ENCODE measurements at regions not wholly inside any gene's neighbourhood (a gene's known extent, or its start where the extent isn't known, plus 50 kb on each side); places are given as distances from the start of the nearest gene placed in this dataset.
"Not testable (repeated sequence)": the region's sequence is repeated elsewhere in the genome, so short reads cannot be mapped to it uniquely, and the experiment has no call there.

- DNase-seq (ENCODE audit: low spot score) = no peak
Measured at GRCh38 chr4:60463857-60464502, 736.1 kb upstream of the ADGRL3 start.

- DNase-seq (ENCODE audit: low spot score) = no peak
Measured at GRCh38 chr4:60482921-60483351, 717.2 kb upstream of the ADGRL3 start.

GRCh38 chr4:60485276-60485675 lies 714.9 kb upstream of the ADGRL3 start:
- no peak for DNase-seq (ENCODE audit: low spot score)

GRCh38 chr4:60487118-60487761 lies 712.9 kb upstream of the ADGRL3 start:
- DNase-seq (ENCODE audit: low spot score) = not testable (repeated sequence)

- DNase-seq (ENCODE audit: low spot score) = no peak
Measured at GRCh38 chr4:60500810-60501209, 699.3 kb upstream of the ADGRL3 start.

- DNase-seq (ENCODE audit: low spot score) = no peak
Measured at GRCh38 chr4:60502733-60503132, 697.4 kb upstream of the ADGRL3 start.

- no peak for DNase-seq (ENCODE audit: low spot score)
Measured at GRCh38 chr4:60506061-60506460, 694.1 kb upstream of the ADGRL3 start.

- no peak for DNase-seq (ENCODE audit: low spot score)
Measured at GRCh38 chr4:60522265-60522664, 677.9 kb upstream of the ADGRL3 start.

- no peak for DNase-seq (ENCODE audit: low spot score)
Measured at GRCh38 chr4:60531776-60532379, 668.2 kb upstream of the ADGRL3 start.

GRCh38 chr4:60544981-60545380 lies 655.1 kb upstream of the ADGRL3 start:
- no peak for DNase-seq (ENCODE audit: low spot score)

GRCh38 chr4:60562334-60562733 lies 637.8 kb upstream of the ADGRL3 start:
- DNase-seq (ENCODE audit: low spot score) = no peak

- DNase-seq (ENCODE audit: low spot score) = no peak
Measured at GRCh38 chr4:60565558-60565957, 634.6 kb upstream of the ADGRL3 start.

GRCh38 chr4:60575336-60575735 lies 624.8 kb upstream of the ADGRL3 start:
- DNase-seq (ENCODE audit: low spot score) = no peak

- no peak for DNase-seq (ENCODE audit: low spot score)
Measured at GRCh38 chr4:60579335-60579734, 620.8 kb upstream of the ADGRL3 start.

GRCh38 chr4:60581919-60582536 lies 618.1 kb upstream of the ADGRL3 start:
- no peak for DNase-seq (ENCODE audit: low spot score)

GRCh38 chr4:60588556-60588955 lies 611.6 kb upstream of the ADGRL3 start:
- DNase-seq (ENCODE audit: low spot score) = no peak

GRCh38 chr4:60589425-60589824 lies 610.7 kb upstream of the ADGRL3 start:
- DNase-seq (ENCODE audit: low spot score) = no peak

- no peak for DNase-seq (ENCODE audit: low spot score)
Measured at GRCh38 chr4:60590116-60590515, 610.0 kb upstream of the ADGRL3 start.

- no peak for DNase-seq (ENCODE audit: low spot score)
Measured at GRCh38 chr4:60605646-60606354, 594.3 kb upstream of the ADGRL3 start.

GRCh38 chr4:60611762-60612496 lies 588.2 kb upstream of the ADGRL3 start:
- no peak for DNase-seq (ENCODE audit: low spot score)

GRCh38 chr4:60617731-60618130 lies 582.4 kb upstream of the ADGRL3 start:
- no peak for DNase-seq (ENCODE audit: low spot score)
